ENCODE measurements at regions not wholly inside any gene's neighbourhood (a gene's known extent, or its start where the extent isn't known, plus 50 kb on each side); places are given as distances from the start of the nearest gene placed in this dataset.
"Not testable (repeated sequence)": the region's sequence is repeated elsewhere in the genome, so short reads cannot be mapped to it uniquely, and the experiment has no call there.

GRCh38 chr20:22722811-22723210 is 138.4 kb upstream of the FOXA2 start:
- no peak for TF ChIP-seq POLR2A (IDR thresholded peaks at IDR 0.05)
- H3K36me3 ChIP-seq = no peaks in the 10 kb centered on the region
- H3K27ac ChIP-seq = no peak overlapping the region
- no peak for DNase-seq
- H3K9me3 ChIP-seq = no peaks in the 10 kb centered on the region
- intact Hi-C loops (cut with DNase I) = no loop called here
- no peaks in the 10 kb centered on the region for H3K27me3 ChIP-seq
- H3K4me1 ChIP-seq = no peaks in the 10 kb centered on the region
- 73 to 77% methylated on average over 1 of the region's 1 CpG for WGBS, 2 donors
- H3K4me3 ChIP-seq = no peak overlapping the region

DNA sequence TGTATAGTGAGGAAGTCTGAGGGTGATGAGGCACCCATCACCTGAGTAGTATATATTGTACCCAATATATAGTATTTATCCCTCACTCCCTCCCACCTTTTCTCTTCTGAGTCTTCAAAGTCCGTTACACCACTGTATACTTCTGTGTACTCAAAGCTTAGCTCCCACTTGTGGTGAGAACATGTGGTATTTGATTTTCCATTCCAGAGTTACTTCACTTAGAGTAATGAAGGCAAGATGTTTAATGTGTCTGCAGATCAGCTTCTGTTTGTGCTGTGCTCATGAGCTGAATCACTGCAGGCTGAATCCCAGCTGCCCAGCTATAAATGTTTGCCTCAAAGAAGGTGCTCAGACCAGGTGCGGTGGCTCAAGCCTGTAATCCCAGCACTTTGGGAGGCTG is 139.3 kb upstream of the FOXA2 start:
- 63 to 76% methylated on average over 2 of the region's 2 CpGs for WGBS, 2 donors
- Histone ChIP-seq H3K27ac (no peak overlapping the region), H3K4me1 (no peaks in the 10 kb centered on the region), H3K9me3 (no peaks in the 10 kb centered on the region), H3K36me3 (no peaks in the 10 kb centered on the region), H3K4me3 (no peak overlapping the region), H3K27me3 (no peaks in the 10 kb centered on the region)
- no peak for TF ChIP-seq EP300 (IDR thresholded peaks at IDR 0.05)
- TF ChIP-seq POLR2A (IDR thresholded peaks at IDR 0.05) = no peak
- no peak for TF ChIP-seq POLR2AphosphoS5 (IDR thresholded peaks at IDR 0.05)
- intact Hi-C loops (cut with DNase I) = no loop called here
- no peak for DNase-seq

GRCh38 chr20:22728146-22728745 is 143.9 kb upstream of the FOXA2 start:
- no peaks in the 10 kb centered on the region for H3K36me3 ChIP-seq
- no peaks in the 10 kb centered on the region for H3K9me3 ChIP-seq
- DNase-seq = no peak
- 81 to 84% methylated on average over 4 of the region's 4 CpGs for WGBS, 2 donors
- H3K4me1 ChIP-seq = no peaks in the 10 kb centered on the region
- no peak for TF ChIP-seq EP300 (IDR thresholded peaks at IDR 0.05)
- no peak for TF ChIP-seq POLR2AphosphoS5 (IDR thresholded peaks at IDR 0.05)
- no peak for TF ChIP-seq CTCF (IDR thresholded peaks at IDR 0.05)
- TF ChIP-seq POLR2A (IDR thresholded peaks at IDR 0.05) = no peak
- no peak overlapping the region for H3K4me3 ChIP-seq
- no peaks in the 10 kb centered on the region for H3K27me3 ChIP-seq
- intact Hi-C loops (cut with DNase I) = no loop called here
- no peak overlapping the region for H3K27ac ChIP-seq

DNA sequence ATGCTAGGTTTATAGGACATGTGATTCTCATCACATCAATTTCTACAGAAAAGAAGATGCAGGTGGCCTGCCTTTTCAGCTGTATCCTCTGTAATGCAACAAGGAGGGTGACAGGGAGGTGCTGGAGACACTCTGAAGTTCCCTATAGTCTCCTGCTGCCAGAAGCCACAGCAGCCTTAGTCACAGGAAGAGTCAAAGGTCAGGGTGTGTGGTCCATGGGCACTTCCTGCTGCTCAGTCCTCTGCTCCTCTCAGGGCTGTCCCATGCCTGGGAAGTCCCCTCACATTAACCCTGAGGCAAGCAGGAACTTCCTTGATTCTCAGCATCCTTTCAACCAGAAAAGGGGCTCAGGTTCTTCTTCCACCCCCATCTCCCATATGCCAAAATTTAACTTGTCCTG is 144.8 kb upstream of the FOXA2 start:
- no peak for DNase-seq
- no peak overlapping the region for H3K27ac ChIP-seq
- no peaks in the 10 kb centered on the region for H3K36me3 ChIP-seq
- H3K9me3 ChIP-seq = no peaks in the 10 kb centered on the region
- intact Hi-C loops (cut with DNase I) = no loop called here
- H3K4me1 ChIP-seq = no peaks in the 10 kb centered on the region
- no peak overlapping the region for H3K4me3 ChIP-seq
- H3K27me3 ChIP-seq = no peaks in the 10 kb centered on the region
- TF ChIP-seq EP300 (IDR thresholded peaks at IDR 0.05) (no peak), POLR2A (IDR thresholded peaks at IDR 0.05) (no peak), CTCF (IDR thresholded peaks at IDR 0.05) (no peak), POLR2AphosphoS5 (IDR thresholded peaks at IDR 0.05) (no peak)

GRCh38 chr20:22729616-22730236 is 145.4 kb upstream of the FOXA2 start:
- Histone ChIP-seq H3K27ac (no peak overlapping the region), H3K4me3 (no peak overlapping the region), H3K9me3 (no peaks in the 10 kb centered on the region), H3K27me3 (no peaks in the 10 kb centered on the region), H3K36me3 (no peaks in the 10 kb centered on the region), H3K4me1 (no peaks in the 10 kb centered on the region)
- intact Hi-C loops (cut with DNase I) = no loop called here
- 79 to 91% methylated on average over 8 of the region's 8 CpGs for WGBS, 2 donors
- no peak for TF ChIP-seq POLR2AphosphoS5 (IDR thresholded peaks at IDR 0.05)
- TF ChIP-seq EP300 (IDR thresholded peaks at IDR 0.05) = no peak
- TF ChIP-seq POLR2A (IDR thresholded peaks at IDR 0.05) = no peak
- DNase-seq = no peak

DNA sequence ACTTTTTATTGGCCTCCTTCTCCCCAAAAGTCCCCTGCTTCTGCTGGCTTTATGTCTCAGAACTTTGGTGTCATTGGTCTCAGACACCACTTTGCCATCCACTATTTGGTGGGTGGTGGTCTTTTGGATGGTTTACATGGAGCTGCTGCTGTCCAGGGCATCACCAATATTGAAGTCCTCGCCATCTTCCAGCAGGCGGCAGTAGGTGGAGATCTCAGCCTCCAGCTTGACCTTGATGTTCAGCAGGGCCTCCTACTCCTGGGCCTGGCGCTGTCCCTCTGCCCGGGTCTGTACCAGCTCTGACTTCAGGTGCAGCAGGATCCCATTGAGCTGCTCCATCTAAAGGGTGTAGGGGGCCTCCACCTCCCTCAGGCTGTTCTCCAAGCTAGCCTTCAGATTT is 148.4 kb upstream of the FOXA2 start:
- H3K4me1 ChIP-seq = no peaks in the 10 kb centered on the region
- 90 to 94% methylated on average over 4 of the region's 4 CpGs for WGBS, 2 donors
- no peak overlapping the region for H3K4me3 ChIP-seq
- DNase-seq = no peak
- no peaks in the 10 kb centered on the region for H3K27me3 ChIP-seq
- H3K9me3 ChIP-seq = no peaks in the 10 kb centered on the region
- TF ChIP-seq CTCF (IDR thresholded peaks at IDR 0.05) (no peak), EP300 (IDR thresholded peaks at IDR 0.05) (no peak), POLR2AphosphoS5 (IDR thresholded peaks at IDR 0.05) (no peak), POLR2A (IDR thresholded peaks at IDR 0.05) (no peak)
- intact Hi-C loops (cut with DNase I) = no loop called here
- H3K27ac ChIP-seq = no peak overlapping the region
- no peaks in the 10 kb centered on the region for H3K36me3 ChIP-seq

- DNase-seq; H3K27me3 ChIP-seq; H3K36me3 ChIP-seq; H3K4me3 ChIP-seq; H3K4me1 ChIP-seq; H3K27ac ChIP-seq; H3K9me3 ChIP-seq; intact Hi-C loops (cut with DNase I): not testable (repeated sequence)
- 65 to 80% methylated on average over 9 of the region's 9 CpGs for WGBS, 2 donors
Observed at GRCh38 chr20:22734946-22735647, 150.7 kb upstream of the FOXA2 start.

Measured in sigmoid colon (tissue), 6 donors.